ENCODE measurements at regions not wholly inside any gene's neighbourhood (a gene's known extent, or its start where the extent isn't known, plus 50 kb on each side); places are given as distances from the start of the nearest gene placed in this dataset.

DNA sequence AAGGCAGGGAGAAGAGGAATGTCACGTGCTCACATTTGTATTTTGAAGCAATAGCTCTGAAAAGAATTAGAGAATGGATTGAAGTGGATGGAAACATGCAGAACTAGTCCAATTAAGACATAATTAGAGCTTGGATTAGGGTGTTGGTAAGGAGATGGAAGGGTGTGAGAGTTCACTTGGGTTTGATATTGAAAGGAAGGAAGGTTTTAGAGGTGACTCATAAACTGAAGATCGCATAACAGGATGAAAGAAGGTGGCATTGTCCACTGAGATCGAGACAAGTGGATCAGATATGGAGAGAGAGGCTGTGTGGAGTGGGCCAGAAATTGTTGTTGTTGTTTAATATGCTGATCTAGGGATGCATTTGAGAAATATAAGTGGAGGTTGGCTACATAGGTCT is 244.0 kb upstream of the SMIM31 start:
- no peaks in the 10 kb centered on the region for H3K27me3 ChIP-seq (ENCODE audit: control insufficient read depth, insufficient read depth, low read length)
- H3K27ac ChIP-seq (ENCODE audit: low read depth, low read length), result no peak overlapping the region
- H3K4me3 ChIP-seq (ENCODE audit: low read depth, low read length), result no peak overlapping the region
- H3K9me3 ChIP-seq (ENCODE audit: control insufficient read depth, insufficient read depth, low read length), result no peaks in the 10 kb centered on the region
- H3K36me3 ChIP-seq (ENCODE audit: control insufficient read depth, insufficient read depth, low read length), result no peaks in the 10 kb centered on the region
- H3K4me1 ChIP-seq (ENCODE audit: control insufficient read depth, insufficient read depth, low read length), result peaks cover 9% of the 10 kb centered on the region
- H3K9ac ChIP-seq (ENCODE audit: low read depth, low read length), result no peak overlapping the region

DNA sequence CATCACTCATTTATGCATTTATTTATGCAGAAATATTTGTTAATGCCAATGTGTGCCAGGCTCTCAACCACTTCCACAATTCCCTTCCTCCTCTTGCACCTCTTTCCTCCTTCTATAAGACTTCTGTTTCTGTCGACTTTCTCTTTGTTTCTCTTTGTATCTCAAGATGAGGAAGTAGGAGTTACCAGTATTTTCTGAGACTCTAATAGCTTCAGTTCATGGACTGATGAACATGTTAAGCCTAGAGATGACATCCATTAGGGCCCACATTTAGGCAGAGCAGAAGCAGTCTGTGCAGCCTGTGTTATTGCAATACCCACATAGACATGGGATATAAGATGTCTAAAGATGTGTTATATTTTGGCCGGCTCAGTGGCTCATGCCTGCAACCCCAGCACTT is 241.8 kb upstream of the SMIM31 start:
- H3K36me3 ChIP-seq (ENCODE audit: control insufficient read depth, insufficient read depth, low read length), result no peaks in the 10 kb centered on the region
- H3K27ac ChIP-seq (ENCODE audit: low read depth, low read length), result no peak overlapping the region

DNA sequence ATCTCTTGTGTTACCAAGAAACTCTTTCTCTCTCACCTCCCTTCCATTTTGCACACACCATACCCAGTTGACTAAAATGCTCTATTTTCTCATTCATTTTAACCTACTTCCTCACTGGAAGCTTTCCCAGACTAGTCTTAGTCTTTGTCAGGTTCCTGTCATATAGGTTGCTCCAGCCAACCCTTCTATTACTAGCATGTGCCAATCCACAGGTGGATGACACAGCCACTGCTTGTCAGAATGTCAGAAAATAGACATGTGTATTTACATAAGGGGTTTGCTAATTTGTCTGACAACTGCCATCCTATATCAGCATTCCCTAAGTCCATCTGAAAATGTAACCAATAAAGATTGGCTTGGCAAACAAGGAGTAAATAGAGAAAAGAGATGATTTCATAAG is 239.2 kb upstream of the SMIM31 start:
- Histone ChIP-seq H3K9ac (ENCODE audit: low read depth, low read length) (no peak overlapping the region), H3K4me1 (ENCODE audit: control insufficient read depth, insufficient read depth, low read length) (no peaks in the 10 kb centered on the region), H3K9me3 (ENCODE audit: control insufficient read depth, insufficient read depth, low read length) (no peaks in the 10 kb centered on the region), H3K36me3 (ENCODE audit: control insufficient read depth, insufficient read depth, low read length) (no peaks in the 10 kb centered on the region), H3K27ac (ENCODE audit: low read depth, low read length) (no peak overlapping the region), H3K4me3 (ENCODE audit: low read depth, low read length) (no peak overlapping the region), H3K27me3 (ENCODE audit: control insufficient read depth, insufficient read depth, low read length) (no peaks in the 10 kb centered on the region)

More for the DNA sequence above, 241.8 kb upstream of the SMIM31 start:
- Histone ChIP-seq H3K4me3 (ENCODE audit: low read depth, low read length) (no peak overlapping the region), H3K27me3 (ENCODE audit: control insufficient read depth, insufficient read depth, low read length) (no peaks in the 10 kb centered on the region), H3K9me3 (ENCODE audit: control insufficient read depth, insufficient read depth, low read length) (no peaks in the 10 kb centered on the region), H3K9ac (ENCODE audit: low read depth, low read length) (no peak overlapping the region), H3K4me1 (ENCODE audit: control insufficient read depth, insufficient read depth, low read length) (peaks cover under 1% of the 10 kb centered on the region; the same call in 1 of the 2 replicates)

DNA sequence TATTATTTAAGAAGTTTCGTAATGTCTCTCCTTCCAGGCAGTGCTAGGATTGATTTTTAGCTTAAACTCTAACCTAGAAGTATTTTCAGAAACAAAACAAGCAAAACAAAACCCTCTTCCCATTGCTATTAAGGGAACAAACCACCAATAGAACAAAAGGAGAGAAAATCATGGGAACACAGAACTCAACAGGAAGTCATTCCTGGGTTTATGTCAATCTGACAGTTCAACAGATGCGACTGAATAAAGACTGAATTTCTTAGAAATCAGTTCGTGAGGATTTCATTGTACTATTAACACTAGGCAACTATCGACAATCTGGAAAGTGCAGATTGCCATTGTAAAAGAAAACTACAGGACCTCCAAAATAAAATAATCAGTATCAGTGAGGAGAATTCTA is 229.1 kb upstream of the SMIM31 start:
- Histone ChIP-seq H3K9me3 (ENCODE audit: control insufficient read depth, insufficient read depth, low read length) (no peaks in the 10 kb centered on the region), H3K4me1 (ENCODE audit: control insufficient read depth, insufficient read depth, low read length) (peaks cover 42% of the 10 kb centered on the region), H3K4me3 (ENCODE audit: low read depth, low read length) (no peak overlapping the region), H3K27ac (ENCODE audit: low read depth, low read length) (no peak overlapping the region), H3K36me3 (ENCODE audit: control insufficient read depth, insufficient read depth, low read length) (no peaks in the 10 kb centered on the region), H3K27me3 (ENCODE audit: control insufficient read depth, insufficient read depth, low read length) (no peaks in the 10 kb centered on the region), H3K9ac (ENCODE audit: low read depth, low read length) (no peak overlapping the region)

DNA sequence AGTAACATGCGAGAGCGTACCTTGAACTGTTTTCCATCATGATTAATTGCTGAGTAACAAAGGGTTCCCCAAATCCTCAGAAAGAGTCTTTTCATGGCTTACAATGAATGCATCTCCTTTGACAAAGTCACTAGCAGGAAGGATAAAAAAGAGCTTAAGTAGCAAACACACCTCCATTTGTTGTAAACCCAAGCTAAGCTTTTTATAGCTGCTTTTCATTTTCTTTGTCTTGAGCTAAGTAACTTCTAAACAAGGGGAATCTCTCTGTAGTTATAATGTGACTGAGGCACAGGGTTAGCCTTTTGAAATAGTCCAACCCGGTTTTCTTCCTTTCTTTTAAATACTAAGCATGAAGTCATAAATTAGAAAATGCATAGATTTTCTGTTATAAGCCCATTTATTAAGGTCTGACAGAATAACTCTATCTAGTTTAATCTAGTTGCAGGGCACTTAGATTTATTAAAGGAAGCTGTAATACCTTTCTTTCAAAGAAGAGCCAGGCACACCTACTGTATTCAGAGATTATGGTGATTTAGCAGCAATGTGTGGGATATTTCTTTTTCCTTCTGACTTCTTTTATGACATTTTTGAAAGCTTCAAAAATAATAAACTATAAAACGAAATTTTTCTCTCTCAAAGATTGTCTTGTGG is 226.9 kb upstream of the SMIM31 start:
- Histone ChIP-seq H3K9me3 (ENCODE audit: control insufficient read depth, insufficient read depth, low read length) (no peaks in the 10 kb centered on the region; the same call in 1 of the 2 replicates), H3K4me3 (ENCODE audit: low read depth, low read length) (no peak overlapping the region), H3K36me3 (ENCODE audit: control insufficient read depth, insufficient read depth, low read length) (no peaks in the 10 kb centered on the region), H3K27me3 (ENCODE audit: control insufficient read depth, insufficient read depth, low read length) (no peaks in the 10 kb centered on the region), H3K27ac (ENCODE audit: low read depth, low read length) (peak overlapping the region; percentile 80), H3K9ac (ENCODE audit: low read depth, low read length) (no peak overlapping the region), H3K4me1 (ENCODE audit: control insufficient read depth, insufficient read depth, low read length) (peaks cover 42% of the 10 kb centered on the region)

DNA sequence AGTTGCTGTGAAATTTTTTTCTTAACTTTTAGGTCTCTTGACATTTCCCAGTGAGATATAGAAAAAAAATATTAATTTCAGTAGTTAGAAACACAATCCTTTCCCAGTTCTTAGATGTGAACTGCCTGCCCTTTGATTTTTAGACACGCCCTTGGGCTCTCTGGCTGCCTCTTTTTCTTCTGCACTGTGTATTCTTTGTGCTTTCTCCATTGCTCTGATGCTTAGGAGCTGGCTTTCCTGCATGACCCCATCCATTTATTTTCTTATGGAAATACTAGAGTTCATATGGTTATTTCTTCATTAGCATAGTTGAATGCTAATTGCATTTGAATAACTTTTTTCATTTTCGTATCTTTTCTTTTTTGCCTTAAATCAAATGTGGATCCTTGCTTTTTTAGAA is 224.9 kb upstream of the SMIM31 start:
- Histone ChIP-seq H3K9me3 (ENCODE audit: control insufficient read depth, insufficient read depth, low read length) (no peaks in the 10 kb centered on the region; the same call in 1 of the 2 replicates), H3K4me1 (ENCODE audit: control insufficient read depth, insufficient read depth, low read length) (peaks cover 33% of the 10 kb centered on the region), H3K4me3 (ENCODE audit: low read depth, low read length) (no peak overlapping the region), H3K27me3 (ENCODE audit: control insufficient read depth, insufficient read depth, low read length) (no peaks in the 10 kb centered on the region), H3K9ac (ENCODE audit: low read depth, low read length) (no peak overlapping the region), H3K36me3 (ENCODE audit: control insufficient read depth, insufficient read depth, low read length) (no peaks in the 10 kb centered on the region), H3K27ac (ENCODE audit: low read depth, low read length) (peak overlapping the region; percentile 43)

DNA sequence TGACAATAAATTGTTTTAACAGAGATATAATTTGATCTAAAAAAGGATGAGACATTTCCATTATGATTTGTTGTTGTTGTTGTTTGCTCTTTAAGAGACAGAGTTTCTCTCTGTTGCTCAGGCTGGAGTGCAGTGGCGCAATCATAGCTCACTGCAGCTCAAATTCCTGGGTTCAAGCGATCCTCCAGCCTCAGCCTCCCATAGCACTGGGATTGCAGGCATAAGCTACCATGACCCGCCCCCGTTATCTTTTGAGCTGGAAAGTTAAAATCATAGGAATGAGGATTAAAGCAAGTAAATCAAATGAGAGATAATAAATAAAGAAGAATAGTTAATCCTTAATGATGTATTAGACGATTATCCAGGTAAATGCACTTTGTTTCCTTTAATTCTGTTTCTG is 224.4 kb upstream of the SMIM31 start:
- peak overlapping the region; percentile 7 for H3K27ac ChIP-seq (ENCODE audit: low read depth, low read length)
- no peaks in the 10 kb centered on the region; the same call in 1 of the 2 replicates for H3K9me3 ChIP-seq (ENCODE audit: control insufficient read depth, insufficient read depth, low read length)
- H3K36me3 ChIP-seq (ENCODE audit: control insufficient read depth, insufficient read depth, low read length), result no peaks in the 10 kb centered on the region
- H3K27me3 ChIP-seq (ENCODE audit: control insufficient read depth, insufficient read depth, low read length), result no peaks in the 10 kb centered on the region
- peaks cover 29% of the 10 kb centered on the region for H3K4me1 ChIP-seq (ENCODE audit: control insufficient read depth, insufficient read depth, low read length)
- no peak overlapping the region for H3K9ac ChIP-seq (ENCODE audit: low read depth, low read length)
- no peak overlapping the region for H3K4me3 ChIP-seq (ENCODE audit: low read depth, low read length)

DNA sequence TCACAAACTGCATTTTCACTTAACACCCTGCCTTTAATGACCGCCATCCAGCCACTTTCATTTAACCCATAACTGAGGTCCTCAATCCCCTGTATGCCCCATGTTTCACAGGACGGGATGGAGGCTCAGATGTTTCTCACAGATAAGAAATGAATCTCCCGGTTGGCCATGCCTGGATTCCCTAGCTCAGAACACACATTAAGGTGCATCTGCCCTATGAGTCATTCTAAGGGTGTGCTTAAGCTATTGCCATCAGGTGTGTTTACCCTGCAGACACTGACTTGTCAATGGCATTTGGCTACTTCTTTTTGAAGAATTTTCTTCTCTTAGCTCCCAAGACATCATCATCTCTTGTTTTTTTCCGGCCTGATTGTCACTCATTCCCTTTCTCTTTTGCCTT is 222.6 kb upstream of the SMIM31 start:
- Histone ChIP-seq H3K9ac (ENCODE audit: low read depth, low read length) (no peak overlapping the region), H3K4me1 (ENCODE audit: control insufficient read depth, insufficient read depth, low read length) (peaks cover 21% of the 10 kb centered on the region), H3K9me3 (ENCODE audit: control insufficient read depth, insufficient read depth, low read length) (no peaks in the 10 kb centered on the region; the same call in 1 of the 2 replicates), H3K27me3 (ENCODE audit: control insufficient read depth, insufficient read depth, low read length) (no peaks in the 10 kb centered on the region), H3K36me3 (ENCODE audit: control insufficient read depth, insufficient read depth, low read length) (no peaks in the 10 kb centered on the region), H3K27ac (ENCODE audit: low read depth, low read length) (no peak overlapping the region), H3K4me3 (ENCODE audit: low read depth, low read length) (no peak overlapping the region)

DNA sequence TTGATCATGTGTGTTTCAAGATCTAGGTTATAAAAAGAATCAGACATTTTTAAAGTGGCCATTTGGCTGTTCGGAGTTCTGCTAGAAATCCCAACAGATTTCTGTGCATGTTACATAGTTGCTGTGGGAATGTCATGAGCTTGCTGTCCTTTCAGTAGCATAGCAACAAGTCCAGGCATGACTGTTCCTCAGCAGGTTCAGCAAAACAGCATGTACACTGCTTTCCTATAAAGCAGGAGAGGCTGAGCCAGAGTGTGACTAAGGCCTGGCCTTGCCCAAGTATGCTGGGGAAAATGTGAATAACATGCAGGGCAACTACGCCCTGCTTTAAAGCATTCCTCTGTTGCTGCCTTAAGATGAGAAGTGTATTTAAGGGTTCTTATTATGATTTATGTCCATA is 217.1 kb upstream of the SMIM31 start:
- H3K9ac ChIP-seq (ENCODE audit: low read depth, low read length), result no peak overlapping the region
- H3K36me3 ChIP-seq (ENCODE audit: control insufficient read depth, insufficient read depth, low read length), result no peaks in the 10 kb centered on the region
- H3K4me1 ChIP-seq (ENCODE audit: control insufficient read depth, insufficient read depth, low read length), result 0 out of 2 replicates have a peak, but pooled peaks cover 6% of the 10 kb centered on the region
- H3K9me3 ChIP-seq (ENCODE audit: control insufficient read depth, insufficient read depth, low read length), result peaks cover 21% of the 10 kb centered on the region
- H3K27ac ChIP-seq (ENCODE audit: low read depth, low read length), result no peak overlapping the region
- H3K4me3 ChIP-seq (ENCODE audit: low read depth, low read length), result no peak overlapping the region
- H3K27me3 ChIP-seq (ENCODE audit: control insufficient read depth, insufficient read depth, low read length), result no peaks in the 10 kb centered on the region

DNA sequence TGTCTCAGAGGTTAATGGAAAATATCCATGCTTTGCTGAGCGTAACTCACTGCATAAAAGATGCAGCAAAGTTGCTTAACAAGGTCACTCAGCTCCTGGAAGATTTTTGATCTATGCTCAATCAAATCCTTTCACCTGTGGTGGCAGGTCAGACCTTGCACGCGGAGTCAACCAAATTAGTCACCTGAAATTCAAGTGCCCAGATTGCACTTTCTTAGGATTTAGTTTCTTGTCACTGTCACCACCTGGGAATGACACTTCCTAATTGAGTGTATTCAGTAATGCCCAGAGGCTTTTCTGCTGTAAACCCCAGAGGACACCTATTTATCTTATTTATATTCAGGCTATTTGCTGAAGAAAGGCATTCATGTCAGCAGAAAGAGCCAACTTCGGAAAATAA is 215.8 kb upstream of the SMIM31 start:
- Histone ChIP-seq H3K4me3 (ENCODE audit: low read depth, low read length) (no peak overlapping the region), H3K9me3 (ENCODE audit: control insufficient read depth, insufficient read depth, low read length) (peaks cover 24% of the 10 kb centered on the region), H3K9ac (ENCODE audit: low read depth, low read length) (no peak overlapping the region), H3K4me1 (ENCODE audit: control insufficient read depth, insufficient read depth, low read length) (0 out of 2 replicates have a peak, but pooled peaks cover 6% of the 10 kb centered on the region), H3K27me3 (ENCODE audit: control insufficient read depth, insufficient read depth, low read length) (no peaks in the 10 kb centered on the region), H3K36me3 (ENCODE audit: control insufficient read depth, insufficient read depth, low read length) (no peaks in the 10 kb centered on the region), H3K27ac (ENCODE audit: low read depth, low read length) (no peak overlapping the region)

DNA sequence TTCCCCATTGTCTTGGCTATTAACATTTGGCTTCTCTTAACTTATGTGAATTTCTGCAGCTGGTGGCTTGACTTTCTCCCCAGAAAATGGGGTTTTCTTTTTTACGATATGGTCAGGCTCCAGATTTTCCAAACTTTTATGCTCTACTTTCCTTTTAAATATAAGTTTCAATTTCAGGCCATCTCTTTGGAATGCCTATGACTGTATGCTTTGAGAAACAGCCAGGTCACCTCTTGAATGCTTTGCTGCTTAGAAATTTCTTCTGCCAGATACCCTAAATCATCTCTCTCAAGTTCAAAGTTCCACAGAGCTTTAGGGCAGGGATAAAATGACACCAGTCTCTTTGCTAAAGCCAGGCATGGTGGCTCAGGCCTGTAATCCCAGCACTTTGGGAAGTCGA is 212.9 kb upstream of the SMIM31 start:
- 0 out of 2 replicates have a peak, but pooled peaks cover 6% of the 10 kb centered on the region for H3K4me1 ChIP-seq (ENCODE audit: control insufficient read depth, insufficient read depth, low read length)
- H3K9me3 ChIP-seq (ENCODE audit: control insufficient read depth, insufficient read depth, low read length), result peaks cover 24% of the 10 kb centered on the region
- no peaks in the 10 kb centered on the region for H3K27me3 ChIP-seq (ENCODE audit: control insufficient read depth, insufficient read depth, low read length)
- no peak overlapping the region for H3K4me3 ChIP-seq (ENCODE audit: low read depth, low read length)
- no peak overlapping the region for H3K27ac ChIP-seq (ENCODE audit: low read depth, low read length)
- no peaks in the 10 kb centered on the region for H3K36me3 ChIP-seq (ENCODE audit: control insufficient read depth, insufficient read depth, low read length)
- H3K9ac ChIP-seq (ENCODE audit: low read depth, low read length), result no peak overlapping the region
